AG09319 (cell line): ENCODE measurements at regions not wholly inside any gene's neighbourhood (a gene's known extent, or its start where the extent isn't known, plus 50 kb on each side); places are given as distances from the start of the nearest gene placed in this dataset.
"Not testable (repeated sequence)": the region's sequence is repeated elsewhere in the genome, so short reads cannot be mapped to it uniquely, and the experiment has no call there.

ENCODE experiments used
- DNase-seq: peaks from one replicate; pipeline ENCODE4 v3.0.0-alpha.2; 2010; ENCODE audit warnings: low read depth; ENCODE audit errors: extremely low read depth
- TF ChIP-seq, protein P1 (sequence below): IDR thresholded peaks from 2 replicates; pipeline ENCODE4 v1.5.1; 2011; ENCODE audit warnings: low read depth, mild to moderate bottlenecking, inconsistent platforms, low read length, moderate library complexity

- DNase-seq, result no peak
- TF ChIP-seq, protein P1, sequence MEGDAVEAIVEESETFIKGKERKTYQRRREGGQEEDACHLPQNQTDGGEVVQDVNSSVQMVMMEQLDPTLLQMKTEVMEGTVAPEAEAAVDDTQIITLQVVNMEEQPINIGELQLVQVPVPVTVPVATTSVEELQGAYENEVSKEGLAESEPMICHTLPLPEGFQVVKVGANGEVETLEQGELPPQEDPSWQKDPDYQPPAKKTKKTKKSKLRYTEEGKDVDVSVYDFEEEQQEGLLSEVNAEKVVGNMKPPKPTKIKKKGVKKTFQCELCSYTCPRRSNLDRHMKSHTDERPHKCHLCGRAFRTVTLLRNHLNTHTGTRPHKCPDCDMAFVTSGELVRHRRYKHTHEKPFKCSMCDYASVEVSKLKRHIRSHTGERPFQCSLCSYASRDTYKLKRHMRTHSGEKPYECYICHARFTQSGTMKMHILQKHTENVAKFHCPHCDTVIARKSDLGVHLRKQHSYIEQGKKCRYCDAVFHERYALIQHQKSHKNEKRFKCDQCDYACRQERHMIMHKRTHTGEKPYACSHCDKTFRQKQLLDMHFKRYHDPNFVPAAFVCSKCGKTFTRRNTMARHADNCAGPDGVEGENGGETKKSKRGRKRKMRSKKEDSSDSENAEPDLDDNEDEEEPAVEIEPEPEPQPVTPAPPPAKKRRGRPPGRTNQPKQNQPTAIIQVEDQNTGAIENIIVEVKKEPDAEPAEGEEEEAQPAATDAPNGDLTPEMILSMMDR, result no peak
These were observed 196.4 kb upstream of the DDX53 start for GRCh38 chrX:22803353-22803752.

DNA sequence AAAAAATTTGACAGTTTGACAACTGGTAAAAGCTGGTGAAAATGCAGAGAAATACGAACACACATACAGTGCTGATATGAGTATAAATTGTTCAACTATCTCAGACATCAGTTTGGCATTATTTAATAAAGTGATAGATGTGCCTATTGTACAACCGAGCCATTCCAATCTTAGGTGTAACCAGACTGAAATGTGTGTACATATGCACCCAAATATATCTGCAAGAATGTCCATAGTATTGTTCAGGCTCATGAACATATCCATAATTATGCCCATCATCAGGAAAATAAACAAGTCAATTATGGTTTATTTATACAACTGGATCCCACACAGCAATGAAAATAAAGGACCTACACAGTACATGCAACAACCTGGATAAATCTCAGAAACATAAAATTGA, 188.9 kb upstream of the DDX53 start:
- TF ChIP-seq, protein P1, result no peak
- DNase-seq, result no peak

DNA sequence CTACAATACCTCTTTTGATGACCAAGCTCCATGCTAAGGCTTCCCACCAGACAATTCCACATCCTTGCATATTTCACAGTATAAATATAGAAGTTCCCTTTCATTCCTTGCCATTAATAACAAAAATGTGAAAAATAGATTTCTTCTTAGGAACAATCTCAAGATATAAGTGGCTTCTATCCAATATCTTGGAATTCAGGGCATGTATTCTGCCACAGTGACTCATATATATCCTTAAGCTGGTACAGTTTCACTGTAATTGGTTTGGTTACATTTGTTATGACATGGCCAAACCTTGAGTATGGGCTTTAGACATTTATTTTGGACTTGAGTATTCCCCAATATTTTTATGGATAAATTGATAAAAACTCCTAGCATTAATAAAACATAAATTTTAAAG, 181.7 kb upstream of the DDX53 start:
- no peak for DNase-seq
- TF ChIP-seq, protein P1, result no peak

- DNase-seq, result no peak
- TF ChIP-seq, protein P1, result no peak
These were observed 144.1 kb upstream of the DDX53 start for GRCh38 chrX:22855693-22856092.

- DNase-seq, result no peak
- TF ChIP-seq, protein P1, result no peak
These were observed 140.1 kb upstream of the DDX53 start for GRCh38 chrX:22859642-22860041.

GRCh38 chrX:22866801-22867200, 133.0 kb upstream of the DDX53 start:
- DNase-seq, result not testable (repeated sequence)

GRCh38 chrX:22882543-22882942, 117.2 kb upstream of the DDX53 start:
- TF ChIP-seq, protein P1, result no peak
- DNase-seq, result no peak

GRCh38 chrX:22889819-22890218, 109.9 kb upstream of the DDX53 start:
- no peak for DNase-seq
- TF ChIP-seq, protein P1, result no peak
